Stomach (tissue), 8 donors: ENCODE measurements at regions not wholly inside any gene's neighbourhood (a gene's known extent, or its start where the extent isn't known, plus 50 kb on each side); places are given as distances from the start of the nearest gene placed in this dataset.

Source experiments
- DNase-seq, 2 donors: peaks; one replicate each; pipeline versions ENCODE4 v3.0.0 to v3.0.0-alpha.2; 2013 to 2019
- H3K27ac ChIP-seq, 5 donors: fragments of 200-600 bp in 4 of 5; sonication (generic) in 4 of 5; one replicate each; pipeline ENCODE4 v1.5.1; 2013 to 2019; ENCODE audit warnings: mild to moderate bottlenecking in 1 of 5, moderate library complexity in 1 of 5
- H3K27me3 ChIP-seq, 3 donors: fragments of 200-600 bp; sonication (generic); one replicate each; pipeline ENCODE4 v1.5.1; 2017 to 2019; ENCODE audit warnings: mixed run types in 1 of 3
- H3K36me3 ChIP-seq, 4 donors: fragments of 200-600 bp; sonication (generic); 1 replicate in 3 of 4; 2 replicates in 1 of 4; pipeline ENCODE4 v1.5.1; 2016 to 2019
- H3K4me1 ChIP-seq, 4 donors: fragments of 200-600 bp; sonication (generic); one replicate each; pipeline ENCODE4 v1.5.1; 2016 to 2019
- H3K4me3 ChIP-seq, 4 donors: fragments of 200-600 bp; sonication (generic) in 3 of 4; one replicate each; pipeline ENCODE4 v1.5.1; 2016 to 2019; ENCODE audit warnings: mild to moderate bottlenecking in 1 of 4
- H3K9me3 ChIP-seq, 4 donors: fragments of 200-600 bp; sonication (generic); one replicate each; pipeline ENCODE4 v1.5.1; 2016 to 2019
- CTCF ChIP-seq, 7 experiments: fragments of 450-650 bp in 4 of 7; fragments of 200-600 bp in 3 of 7; sonication (generic) in 3 of 7; IDR thresholded peaks; one replicate each; pipeline ENCODE4 v1.5.1; 2016 to 2019; ENCODE audit warnings: antibody characterized with exemption in 7 of 7, control low read depth in 2 of 7, mild to moderate bottlenecking in 1 of 7
- EP300 ChIP-seq: sonication (generic); formaldehyde crosslinking; IDR thresholded peaks from one replicate; pipeline ENCODE4 v1.6.1; 2017; ENCODE audit warnings: antibody characterized with exemption
- POLR2A ChIP-seq, 4 donors: fragments of 450-650 bp; IDR thresholded peaks; one replicate each; pipeline ENCODE4 v1.6.1; 2016; ENCODE audit warnings: antibody characterized with exemption in 4 of 4, control low read depth in 2 of 4, mild to moderate bottlenecking in 1 of 4, moderate library complexity in 1 of 4
- POLR2AphosphoS5 ChIP-seq, 3 donors: sonication (generic); formaldehyde crosslinking; IDR thresholded peaks; one replicate each; pipeline ENCODE4 v1.6.1; 2016; ENCODE audit warnings: antibody characterized with exemption in 3 of 3
- WGBS, 5 donors: extraction: QIAGEN DNeasy Blood & Tissue Kit in 3 of 5; methylation state at CpG; one replicate each; pipeline versions ENCODE4 v1.1.5 to v1.1.7; 2013 to 2018; 5-methylcytosine and 5-hydroxymethylcytosine counted together
- intact Hi-C: fragments of 100-400 bp; cut with DNase I; formaldehyde crosslinking; loops from one replicate; pipeline ENCODE4 v1.15.1; 2023; ENCODE audit warnings: low total_unique reads
- donor health status: healthy with polysubstance abuse.
- donor health status: Bipolar disorder and iron deficiency.
- donor health status: healthy.

- TF ChIP-seq POLR2A (IDR thresholded peaks at IDR 0.05) (no peak), POLR2AphosphoS5 (IDR thresholded peaks at IDR 0.05) (no peak), CTCF (IDR thresholded peaks at IDR 0.05) (no peak), EP300 (no peak)
- no peak for DNase-seq
- Histone ChIP-seq H3K4me1 (peaks cover 17 to 39% (median 22%) of the 10 kb centered on the region in 4 donors), H3K27ac (no peak overlapping the region), H3K27me3 (no peaks in the 10 kb centered on the region), H3K36me3 (no peaks in the 10 kb centered on the region), H3K4me3 (no peak overlapping the region), H3K9me3 (no peaks in the 10 kb centered on the region)
- WGBS, 5 donors: 53 to 59% (median 58%) methylated on average over 2 of the region's 2 CpGs
- intact Hi-C loops: no loop called here
Observed at GRCh38 chr1:60277269-60277668, 203.7 kb upstream of the C1orf87 start.

- TF ChIP-seq EP300 (no peak), POLR2A (IDR thresholded peaks at IDR 0.05) (no peak), CTCF (IDR thresholded peaks at IDR 0.05) (no peak), POLR2AphosphoS5 (IDR thresholded peaks at IDR 0.05) (no peak)
- no peak overlapping the region for H3K4me3 ChIP-seq
- no peaks in the 10 kb centered on the region for H3K27me3 ChIP-seq
- intact Hi-C loops: no loop called here
- no peaks in the 10 kb centered on the region for H3K9me3 ChIP-seq
- peak in 1 of 2 donors; percentile 56 for DNase-seq
- 32 to 53% (median 36%) methylated on average over 8 of the region's 8 CpGs for WGBS, 5 donors
- H3K36me3 ChIP-seq: no peaks in the 10 kb centered on the region
- peak overlapping the region in 1 of 5 donors; percentile 13 for H3K27ac ChIP-seq
- H3K4me1 ChIP-seq: peaks cover 8 to 22% (median 10%) of the 10 kb centered on the region in 4 donors
Observed at GRCh38 chr1:60274422-60275290, 201.1 kb upstream of the C1orf87 start.

GRCh38 chr1:60273185-60273584 is 199.6 kb upstream of the C1orf87 start:
- peaks cover 8 to 22% (median 10%) of the 10 kb centered on the region in 4 donors for H3K4me1 ChIP-seq
- WGBS, 5 donors: 79 to 88% (median 81%) methylated on average over 1 of the region's 1 CpG
- no peak for DNase-seq
- intact Hi-C loops: no loop called here
- peaks cover 0 to 2% (median 0%) of the 10 kb centered on the region in 4 donors for H3K9me3 ChIP-seq
- no peak overlapping the region for H3K27ac ChIP-seq
- TF ChIP-seq POLR2A (IDR thresholded peaks at IDR 0.05): no peak
- TF ChIP-seq POLR2AphosphoS5 (IDR thresholded peaks at IDR 0.05): no peak
- TF ChIP-seq EP300: no peak
- TF ChIP-seq CTCF (IDR thresholded peaks at IDR 0.05): no peak
- no peaks in the 10 kb centered on the region for H3K36me3 ChIP-seq
- H3K27me3 ChIP-seq: no peaks in the 10 kb centered on the region
- H3K4me3 ChIP-seq: no peak overlapping the region

- 94 to 98% (median 98%) methylated on average over 15 of the region's 15 CpGs for WGBS, 5 donors
- peaks cover 8 to 22% (median 10%) of the 10 kb centered on the region in 4 donors for H3K4me1 ChIP-seq
- no peaks in the 10 kb centered on the region for H3K36me3 ChIP-seq
- H3K27me3 ChIP-seq: no peaks in the 10 kb centered on the region
- DNase-seq: no peak
- TF ChIP-seq CTCF (IDR thresholded peaks at IDR 0.05) (no peak), POLR2A (IDR thresholded peaks at IDR 0.05) (no peak), POLR2AphosphoS5 (IDR thresholded peaks at IDR 0.05) (no peak), EP300 (no peak)
- intact Hi-C loops: no loop called here
- peaks cover 0 to 3% (median 0%) of the 10 kb centered on the region in 4 donors for H3K9me3 ChIP-seq
- no peak overlapping the region for H3K27ac ChIP-seq
- no peak overlapping the region for H3K4me3 ChIP-seq
Observed at GRCh38 chr1:60271041-60271440, 197.5 kb upstream of the C1orf87 start.
